Spinal cord (tissue), 9 donors: ENCODE measurements at regions not wholly inside any gene's neighbourhood (a gene's known extent, or its start where the extent isn't known, plus 50 kb on each side); places are given as distances from the start of the nearest gene placed in this dataset.

Experiments
- DNase-seq, 6 donors: peaks; one replicate each; pipeline versions ENCODE4 v3.0.0 to v3.0.0-alpha.2; 2013 to 2015; ENCODE audit warnings: low spot score in 6 of 6, low read depth in 4 of 6
- H3K27ac ChIP-seq: one replicate; pipeline ENCODE4 v1.5.1; 2013; ENCODE audit warnings: low read depth, low read length, control low read depth
- H3K27me3 ChIP-seq: one replicate; pipeline ENCODE4 v1.6.1; 2013; ENCODE audit warnings: low read length; ENCODE audit not compliant: control insufficient read depth, insufficient read depth
- H3K36me3 ChIP-seq: one replicate; pipeline ENCODE4 v1.6.1; 2013; ENCODE audit warnings: low read length; ENCODE audit not compliant: control insufficient read depth, insufficient read depth
- H3K4me1 ChIP-seq: one replicate; pipeline ENCODE4 v1.6.1; 2013; ENCODE audit warnings: low read length; ENCODE audit not compliant: control insufficient read depth, insufficient read depth
- H3K4me3 ChIP-seq: one replicate; pipeline ENCODE4 v1.5.1; 2013; ENCODE audit warnings: low read depth, low read length, control low read depth
- H3K9me3 ChIP-seq: one replicate; pipeline ENCODE4 v1.6.1; 2013; ENCODE audit warnings: low read length; ENCODE audit not compliant: control insufficient read depth, insufficient read depth
- WGBS: methylation state at CpG from one replicate; pipeline ENCODE4 v1.1.5; 2013; ENCODE audit warnings: missing lambda C conversion rate; ENCODE audit not compliant: insufficient coverage; 5-methylcytosine and 5-hydroxymethylcytosine counted together
- donor health status: healthy.

DNA sequence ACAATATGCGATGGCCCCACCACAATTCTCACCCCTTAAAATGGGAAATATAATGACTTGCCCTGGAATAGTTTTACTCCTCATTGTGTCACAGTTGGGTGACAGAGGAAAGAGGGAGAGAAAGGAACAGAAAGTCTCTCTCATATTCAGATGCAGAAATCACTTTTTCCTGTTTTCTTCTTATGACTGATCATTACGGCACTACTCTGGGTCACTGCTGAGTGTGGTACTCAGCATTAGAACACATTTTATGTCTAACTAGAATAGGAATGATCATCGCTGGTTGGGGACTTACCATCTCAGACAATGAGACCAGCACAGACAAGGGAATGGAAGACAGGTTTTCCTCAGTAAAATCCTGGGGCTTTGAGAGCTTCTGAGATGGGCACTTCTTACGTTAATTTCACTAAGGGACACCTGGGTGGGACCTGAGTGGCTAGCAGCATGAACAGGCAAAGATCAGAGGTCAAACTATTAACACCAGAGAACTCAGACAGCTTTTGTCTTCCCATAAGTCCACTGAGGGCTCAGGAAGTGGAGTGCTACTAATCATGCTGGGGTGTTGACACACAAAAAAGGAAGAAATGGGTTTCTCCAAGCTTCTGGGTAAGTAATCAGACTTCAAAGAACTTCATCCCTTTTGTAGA lies 54.9 kb upstream of the ARHGAP18 start:
- Histone ChIP-seq H3K27ac (no peak overlapping the region), H3K27me3 (peaks cover 23% of the 10 kb centered on the region), H3K4me1 (peaks cover 6% of the 10 kb centered on the region), H3K9me3 (no peaks in the 10 kb centered on the region), H3K36me3 (no peaks in the 10 kb centered on the region), H3K4me3 (no peak overlapping the region)
- DNase-seq: no peak
- 80% methylated on average over 1 of the region's 4 CpGs for WGBS

DNA sequence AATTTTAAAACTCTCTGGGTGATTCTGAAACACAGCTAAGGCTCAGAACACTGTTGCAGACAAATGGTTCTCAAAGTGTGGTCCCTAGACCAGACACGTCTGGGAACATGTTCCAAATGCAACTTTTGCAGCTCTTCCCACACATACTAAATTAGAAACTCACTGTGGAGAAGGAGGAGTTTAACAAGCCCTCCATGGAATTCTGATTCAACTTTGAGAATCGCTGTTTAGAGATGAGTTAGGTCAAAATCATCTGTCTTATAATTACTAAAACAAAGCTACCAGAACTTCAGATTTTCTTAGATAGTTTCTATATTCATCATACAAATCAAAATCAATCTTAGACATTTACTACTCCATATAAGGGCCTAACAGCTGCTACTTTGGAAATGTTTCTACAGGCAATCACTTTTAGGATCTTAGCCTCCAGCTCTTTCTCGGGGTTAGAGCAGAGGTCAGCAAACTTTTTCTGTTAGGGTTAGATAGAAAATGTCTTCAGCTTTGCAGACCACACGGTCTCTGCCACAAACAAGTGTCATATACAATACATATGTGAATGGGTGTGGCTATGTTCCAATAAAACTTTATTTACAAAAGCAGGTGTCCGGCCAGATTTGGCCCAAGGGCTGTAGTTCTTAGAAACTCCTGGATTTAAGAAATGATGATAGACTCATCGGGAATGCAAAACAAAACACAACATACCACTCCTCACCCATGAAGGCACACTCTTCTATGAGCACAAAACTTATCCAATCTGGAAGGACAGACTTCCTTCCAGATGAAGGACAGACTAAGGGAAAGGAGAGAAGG lies 50.0 kb upstream of the ARHGAP18 start:
- peaks cover 2% of the 10 kb centered on the region for H3K27me3 ChIP-seq
- DNase-seq: no peak
- no CpG with 5 or more reads among the region's 6 CpGs for WGBS

More for the DNA sequence above, 50.0 kb upstream of the ARHGAP18 start:
- no peak overlapping the region for H3K27ac ChIP-seq
- H3K4me1 ChIP-seq: no peaks in the 10 kb centered on the region
- H3K36me3 ChIP-seq: no peaks in the 10 kb centered on the region
- no peak overlapping the region for H3K4me3 ChIP-seq
- no peaks in the 10 kb centered on the region for H3K9me3 ChIP-seq
